ENCODE measurements at regions not wholly inside any gene's neighbourhood (a gene's known extent, or its start where the extent isn't known, plus 50 kb on each side); places are given as distances from the start of the nearest gene placed in this dataset.

- ATAC-seq, result no peak
- RAD21 ChIA-PET (ENCODE audit: low non-redundant PET in 1 of 2, low total read pairs in 2 of 2, uncharacterized antibody in 2 of 2, unreplicated experiment in 2 of 2), result no interaction called here
These were observed 729.1 kb downstream of the NOVA1 start for GRCh38 chr14:25868521-25869314.

More at GRCh38 chr14:25868521-25869314, 729.1 kb downstream of the NOVA1 start:
- H3K79me2 ChIP-seq (ENCODE audit: insufficient read depth, low read length), result no peaks in the 10 kb centered on the region
- no peak overlapping the region for H3K4me2 ChIP-seq (ENCODE audit: low read length)
- no peaks in the 10 kb centered on the region for H4K20me1 ChIP-seq (ENCODE audit: insufficient read depth)
- ChIA-PET POLR2A (no interaction called here), CTCF (no interaction called here)
- no peak for DNase-seq (ENCODE audit: low read depth, low spot score)
- H3K27ac ChIP-seq (ENCODE audit: low read depth, low read length), result no peak overlapping the region
- no peak overlapping the region for H3K4me3 ChIP-seq (replicated peaks in 1 of 2; ENCODE audit: low read depth in 1 of 2, low read length in 2 of 2)
- peaks cover 8 to 40% of the 10 kb centered on the region in 2 experiments; a peak in 3 of 4 replicates for H3K9me3 ChIP-seq (ENCODE audit: control insufficient read depth in 1 of 2, insufficient read depth in 1 of 2, low read depth in 1 of 2, low read length in 2 of 2)
- no peaks in the 10 kb centered on the region for H3K9me2 ChIP-seq (ENCODE audit: insufficient read depth)
- TF ChIP-seq SRF (IDR thresholded peaks at IDR 0.05; ENCODE audit: low read depth), result no peak
- no peak for TF ChIP-seq CTCF (IDR thresholded peaks at IDR 0.05 in 2 of 3, conservative IDR thresholded peaks at IDR 0.05 in 1 of 3; ENCODE audit: borderline replicate concordance in 1 of 3, insufficient read depth in 1 of 3, low read depth in 2 of 3, low read length in 2 of 3)
- no peak for TF ChIP-seq EZH2phosphoT487 (IDR thresholded peaks at IDR 0.05; ENCODE audit: borderline replicate concordance)
- TF ChIP-seq, protein P1, sequence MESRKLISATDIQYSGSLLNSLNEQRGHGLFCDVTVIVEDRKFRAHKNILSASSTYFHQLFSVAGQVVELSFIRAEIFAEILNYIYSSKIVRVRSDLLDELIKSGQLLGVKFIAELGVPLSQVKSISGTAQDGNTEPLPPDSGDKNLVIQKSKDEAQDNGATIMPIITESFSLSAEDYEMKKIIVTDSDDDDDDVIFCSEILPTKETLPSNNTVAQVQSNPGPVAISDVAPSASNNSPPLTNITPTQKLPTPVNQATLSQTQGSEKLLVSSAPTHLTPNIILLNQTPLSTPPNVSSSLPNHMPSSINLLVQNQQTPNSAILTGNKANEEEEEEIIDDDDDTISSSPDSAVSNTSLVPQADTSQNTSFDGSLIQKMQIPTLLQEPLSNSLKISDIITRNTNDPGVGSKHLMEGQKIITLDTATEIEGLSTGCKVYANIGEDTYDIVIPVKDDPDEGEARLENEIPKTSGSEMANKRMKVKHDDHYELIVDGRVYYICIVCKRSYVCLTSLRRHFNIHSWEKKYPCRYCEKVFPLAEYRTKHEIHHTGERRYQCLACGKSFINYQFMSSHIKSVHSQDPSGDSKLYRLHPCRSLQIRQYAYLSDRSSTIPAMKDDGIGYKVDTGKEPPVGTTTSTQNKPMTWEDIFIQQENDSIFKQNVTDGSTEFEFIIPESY (IDR thresholded peaks at IDR 0.05; ENCODE audit: extremely low read depth, insufficient replicate concordance, low read length), result no peak
- no peak for TF ChIP-seq JUND (IDR thresholded peaks at IDR 0.05)
- BruUV-seq (replicated peaks), result no TSS peak
- H3K36me3 ChIP-seq (ENCODE audit: control insufficient read depth in 1 of 2, insufficient read depth in 2 of 2, low read length in 2 of 2), result no peaks in the 10 kb centered on the region
- intact Hi-C loops (cut with micrococcal nuclease), result no loop called here
- H2AFZ ChIP-seq (ENCODE audit: low read depth, low read length, poor library complexity, severe bottlenecking), result no peak overlapping the region
- no peaks in the 10 kb centered on the region for H3K4me1 ChIP-seq (ENCODE audit: control insufficient read depth in 1 of 2, insufficient read depth in 2 of 2, low read length in 2 of 2)
- H3K27me3 ChIP-seq (ENCODE audit: insufficient read depth, low read length), result no peaks in the 10 kb centered on the region
- no peak overlapping the region for H3K9ac ChIP-seq (ENCODE audit: low read length)

All from HCT116 (cell line).